H9 (cell line): ENCODE measurements at regions not wholly inside any gene's neighbourhood (a gene's known extent, or its start where the extent isn't known, plus 50 kb on each side); places are given as distances from the start of the nearest gene placed in this dataset.

ENCODE experiments used
- DNase-seq: peaks from one replicate; pipeline ENCODE4 v3.0.0-alpha.2; 2017
- H2AFZ ChIP-seq: one replicate; pipeline ENCODE4 v1.6.1; 2013; ENCODE audit warnings: mild to moderate bottlenecking, low read length, control low read depth, moderate library complexity
- H2AK5ac ChIP-seq: 2 replicates; pipeline ENCODE4 v1.6.1; 2013; ENCODE audit warnings: low read length, control low read depth, mixed read lengths; ENCODE audit not compliant: insufficient read length
- H2BK120ac ChIP-seq: one replicate; pipeline ENCODE4 v1.6.1; 2013; ENCODE audit warnings: low read depth, mild to moderate bottlenecking, low read length, control low read depth, inconsistent platforms; ENCODE audit not compliant: poor library complexity, severe bottlenecking
- H2BK12ac ChIP-seq: 2 replicates; pipeline ENCODE4 v1.6.1; 2013; ENCODE audit warnings: low read length, control low read depth, mixed read lengths, low read depth; ENCODE audit not compliant: insufficient read length
- H2BK15ac ChIP-seq: 2 replicates; pipeline ENCODE4 v1.6.1; 2013; ENCODE audit warnings: low read depth, low read length, control low read depth
- H2BK20ac ChIP-seq: one replicate; pipeline ENCODE4 v1.6.1; 2013; ENCODE audit warnings: low read depth, mild to moderate bottlenecking, low read length, control low read depth, inconsistent platforms; ENCODE audit not compliant: poor library complexity, severe bottlenecking
- H2BK5ac ChIP-seq: 2 replicates; pipeline ENCODE4 v1.6.1; 2013; ENCODE audit warnings: low read length, control low read depth, mixed read lengths; ENCODE audit not compliant: insufficient read length
- H3K14ac ChIP-seq: 2 replicates; pipeline ENCODE4 v1.6.1; 2013; ENCODE audit warnings: low read length, control low read depth; ENCODE audit not compliant: insufficient read depth
- H3K18ac ChIP-seq: 2 replicates; pipeline ENCODE4 v1.6.1; 2013; ENCODE audit warnings: low read depth, mild to moderate bottlenecking, mixed read lengths, low read length, control low read depth; ENCODE audit not compliant: insufficient read length
- H3K23ac ChIP-seq: 2 replicates; pipeline ENCODE4 v1.6.1; 2013; ENCODE audit warnings: low read length, control low read depth, mixed read lengths, low read depth; ENCODE audit not compliant: insufficient read length
- H3K23me2 ChIP-seq: 2 replicates; pipeline ENCODE4 v1.6.1; 2013; ENCODE audit warnings: low read depth, mild to moderate bottlenecking, mixed read lengths, low read length, control low read depth; ENCODE audit not compliant: insufficient read length, poor library complexity, severe bottlenecking
- H3K27ac ChIP-seq: 2 replicates; pipeline ENCODE4 v1.5.1; 2013; ENCODE audit warnings: low read length, control low read depth, mixed read lengths, low read depth; ENCODE audit not compliant: insufficient read length
- H3K27me3 ChIP-seq: 2 replicates; pipeline ENCODE4 v1.6.1; 2013; ENCODE audit warnings: low read length, control low read depth, inconsistent platforms; ENCODE audit not compliant: insufficient read depth
- H3K4ac ChIP-seq: 2 replicates; pipeline ENCODE4 v1.6.1; 2013; ENCODE audit warnings: low read depth, mild to moderate bottlenecking, control low read depth, inconsistent platforms, low read length, moderate library complexity
- H3K4me1 ChIP-seq: 2 replicates; pipeline ENCODE4 v1.6.1; 2013; ENCODE audit warnings: low read length, control low read depth, inconsistent platforms; ENCODE audit not compliant: insufficient read depth
- H3K4me2 ChIP-seq: 2 replicates; pipeline ENCODE4 v1.6.1; 2013; ENCODE audit warnings: low read length, control low read depth, mixed read lengths; ENCODE audit not compliant: insufficient read length, insufficient read depth
- H3K56ac ChIP-seq: 2 replicates; pipeline ENCODE4 v1.6.1; 2013; ENCODE audit warnings: low read depth, mild to moderate bottlenecking, mixed read lengths, low read length, control low read depth; ENCODE audit not compliant: insufficient read length
- H3K79me1 ChIP-seq: 2 replicates; pipeline ENCODE4 v1.6.1; 2013; ENCODE audit warnings: low read depth, mild to moderate bottlenecking, moderate library complexity, low read length, control low read depth, inconsistent platforms; ENCODE audit not compliant: insufficient read depth, poor library complexity, severe bottlenecking
- H3K79me2 ChIP-seq: 2 replicates; pipeline ENCODE4 v1.6.1; 2013; ENCODE audit warnings: low read length, control low read depth, inconsistent platforms; ENCODE audit not compliant: insufficient read depth
- H3K9ac ChIP-seq: 2 replicates; pipeline ENCODE4 v1.6.1; 2013; ENCODE audit warnings: low read length, control low read depth, mixed read lengths; ENCODE audit not compliant: insufficient read length; ENCODE audit errors: extremely low read depth
- H3K9me3 ChIP-seq: one replicate; pipeline ENCODE4 v1.6.1; 2013; ENCODE audit warnings: low read depth, low read length, inconsistent platforms; ENCODE audit not compliant: control insufficient read depth
- H3T11ph ChIP-seq: one replicate; pipeline ENCODE4 v1.6.1; 2013; ENCODE audit warnings: mild to moderate bottlenecking, low read length, control low read depth, inconsistent platforms
- H4K20me1 ChIP-seq: one replicate; pipeline ENCODE4 v1.6.1; 2013; ENCODE audit not compliant: control insufficient read depth, insufficient read length, insufficient read depth
- H4K5ac ChIP-seq: 2 replicates; pipeline ENCODE4 v1.6.1; 2013; ENCODE audit warnings: low read depth, mild to moderate bottlenecking, mixed read lengths, low read length, control low read depth; ENCODE audit not compliant: insufficient read length
- H4K8ac ChIP-seq: replicated peaks from 2 replicates; pipeline ENCODE4 v1.6.1; 2013; ENCODE audit warnings: low read length, control low read depth, mixed read lengths, low read depth; ENCODE audit not compliant: insufficient read length
- H4K91ac ChIP-seq: 2 replicates; pipeline ENCODE4 v1.6.1; 2013; ENCODE audit warnings: low read depth, mild to moderate bottlenecking, moderate library complexity, mixed read lengths, low read length, control low read depth; ENCODE audit not compliant: insufficient read length
- H3K27ac Mint-ChIP-seq, 3 experiments: 2 replicates in 2 of 3; 3 replicates in 1 of 3; pipeline ENCODE4 v1.8.0; 2020 to 2021; ENCODE audit warnings: mixed read lengths in 3 of 3, mild to moderate bottlenecking in 1 of 3, moderate library complexity in 1 of 3
- H3K27me3 Mint-ChIP-seq: 2 replicates; pipeline ENCODE4 v1.8.0; 2021; ENCODE audit warnings: low read depth, mild to moderate bottlenecking, moderate library complexity, mixed read lengths
- H3K36me3 Mint-ChIP-seq, 3 experiments: 2 replicates in 2 of 3; 3 replicates in 1 of 3; pipeline ENCODE4 v1.8.0; 2020 to 2021; ENCODE audit warnings: low read depth in 3 of 3, mixed read lengths in 3 of 3; ENCODE audit not compliant: insufficient read depth in 1 of 3
- H3K4me1 Mint-ChIP-seq, 2 experiments: 2 replicates each; pipeline ENCODE4 v1.8.0; 2020; ENCODE audit warnings: mixed read lengths in 2 of 2
- H3K4me3 Mint-ChIP-seq, 2 experiments: 2 replicates in 1 of 2; 3 replicates in 1 of 2; pipeline ENCODE4 v1.8.0; 2020 to 2021; ENCODE audit warnings: mild to moderate bottlenecking in 2 of 2, mixed read lengths in 2 of 2, moderate library complexity in 1 of 2
- H3K9me3 Mint-ChIP-seq, 2 experiments: 2 replicates in 1 of 2; 3 replicates in 1 of 2; pipeline ENCODE4 v1.8.0; 2020; ENCODE audit warnings: mild to moderate bottlenecking in 2 of 2, mixed read lengths in 2 of 2, moderate library complexity in 1 of 2
- CTCF ChIP-seq: fragments of 200-600 bp; sonication (generic); conservative IDR thresholded peaks from 3 replicates; pipeline ENCODE4 v1.8.0; 2021; ENCODE audit warnings: antibody characterized with exemption, mild to moderate bottlenecking
- WGBS: extraction: QIAGEN DNeasy Blood & Tissue Kit; methylation state at CpG from one replicate; pipeline ENCODE4 v1.1.7; 2013; ENCODE audit warnings: missing lambda C conversion rate, low lambda C conversion rate, mixed read lengths; ENCODE audit not compliant: insufficient read length; ENCODE audit errors: extremely low coverage; 5-methylcytosine and 5-hydroxymethylcytosine counted together

- peaks cover 7% of the 10 kb centered on the region; the same call in 1 of the 2 replicates for H3K4me1 ChIP-seq
- no peak for TF ChIP-seq CTCF
- H3K27me3 ChIP-seq: no peaks in the 10 kb centered on the region
- no peaks in the 10 kb centered on the region for H3K9me3 Mint-ChIP-seq
- no peak overlapping the region for H3K9ac ChIP-seq
- no peak overlapping the region for H3T11ph ChIP-seq
- no peak overlapping the region for H3K23ac ChIP-seq
- no peak overlapping the region for H3K18ac ChIP-seq
- H3K14ac ChIP-seq: no peak overlapping the region
- H2AK5ac ChIP-seq: no peak overlapping the region
- no peak overlapping the region for H2AFZ ChIP-seq
- H2BK5ac ChIP-seq: no peak overlapping the region
- WGBS: no CpG with 5 or more reads among the region's 13 CpGs
- no peak overlapping the region for H3K27ac Mint-ChIP-seq
- H3K27ac ChIP-seq: no peak overlapping the region
- no peak overlapping the region for H4K5ac ChIP-seq
- peaks cover 8% of the 10 kb centered on the region for H3K27me3 Mint-ChIP-seq
- H3K56ac ChIP-seq: no peak overlapping the region
- H3K36me3 Mint-ChIP-seq: no peaks in the 10 kb centered on the region; a peak in 1 of 7 replicates
- H2BK15ac ChIP-seq: no peak overlapping the region
- no peaks in the 10 kb centered on the region for H3K9me3 ChIP-seq
- H3K4me2 ChIP-seq: no peak overlapping the region
- H2BK12ac ChIP-seq: no peak overlapping the region
- no peaks in the 10 kb centered on the region for H3K23me2 ChIP-seq
- no peak overlapping the region for H4K91ac ChIP-seq
- no peak overlapping the region for H4K8ac ChIP-seq
- no peak overlapping the region for H3K4ac ChIP-seq
- H3K79me2 ChIP-seq: no peaks in the 10 kb centered on the region
- H2BK120ac ChIP-seq: no peak overlapping the region
- H4K20me1 ChIP-seq: no peaks in the 10 kb centered on the region
- no peaks in the 10 kb centered on the region for H3K79me1 ChIP-seq
- H2BK20ac ChIP-seq: no peak overlapping the region
- DNase-seq: no peak
- peaks cover 24% of the 10 kb centered on the region in 2 experiments for H3K4me1 Mint-ChIP-seq
- H3K4me3 Mint-ChIP-seq: no peak overlapping the region
These were observed 78.1 kb upstream of the CD93 start for GRCh38 chr20:23164176-23164601.
